Activated CD4-positive, alpha-beta T cell treated with anti-CD3 and anti-CD28 coated beads, Interleukin-2, amount 50 U/mL, for 16 hours (primary cell): ENCODE measurements at regions not wholly inside any gene's neighbourhood (a gene's known extent, or its start where the extent isn't known, plus 50 kb on each side); places are given as distances from the start of the nearest gene placed in this dataset.
"Not testable (repeated sequence)": the region's sequence is repeated elsewhere in the genome, so short reads cannot be mapped to it uniquely, and the experiment has no call there.

Source experiments
- DNase-seq: peaks from one replicate; pipeline ENCODE4 v3.0.0-alpha.2; 2020

DNA sequence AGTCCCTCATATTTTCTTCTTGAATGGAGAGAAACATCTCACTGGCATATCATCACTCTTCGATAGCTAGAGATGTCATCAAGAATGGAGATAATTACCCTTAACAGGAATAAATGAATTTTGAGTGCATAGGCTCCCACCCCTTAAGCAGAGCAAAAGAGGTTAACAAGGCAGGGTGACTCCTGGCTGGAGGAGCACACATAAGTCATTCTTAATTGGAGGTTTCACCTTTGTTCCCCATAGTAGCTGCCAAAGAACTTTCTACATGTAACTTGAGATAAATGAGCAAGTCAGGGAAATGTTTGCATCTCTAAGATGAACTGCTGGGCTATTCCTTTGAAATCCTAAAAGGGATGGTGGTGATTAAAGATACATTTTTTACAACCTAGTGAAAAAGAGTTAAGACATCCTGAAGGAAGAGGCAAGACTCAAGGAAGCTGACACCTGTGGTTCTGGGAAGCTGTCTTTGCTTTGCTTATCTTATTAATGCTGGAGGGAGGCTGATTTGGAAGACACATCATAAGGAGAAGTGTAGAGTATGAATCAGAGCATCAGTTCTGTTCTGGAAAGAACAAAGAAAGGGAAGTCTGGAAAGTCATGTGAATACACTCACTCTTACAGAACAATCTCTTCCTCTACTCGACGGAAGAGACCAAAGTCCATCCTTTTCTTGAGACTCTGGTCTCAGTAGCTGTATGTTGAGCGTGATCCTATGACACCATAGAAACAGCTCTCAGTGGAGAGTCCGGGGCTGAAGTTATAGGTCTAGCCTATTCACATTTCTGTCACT lies 326.3 kb downstream of the OSTF1 start:
- no peak for DNase-seq

DNA sequence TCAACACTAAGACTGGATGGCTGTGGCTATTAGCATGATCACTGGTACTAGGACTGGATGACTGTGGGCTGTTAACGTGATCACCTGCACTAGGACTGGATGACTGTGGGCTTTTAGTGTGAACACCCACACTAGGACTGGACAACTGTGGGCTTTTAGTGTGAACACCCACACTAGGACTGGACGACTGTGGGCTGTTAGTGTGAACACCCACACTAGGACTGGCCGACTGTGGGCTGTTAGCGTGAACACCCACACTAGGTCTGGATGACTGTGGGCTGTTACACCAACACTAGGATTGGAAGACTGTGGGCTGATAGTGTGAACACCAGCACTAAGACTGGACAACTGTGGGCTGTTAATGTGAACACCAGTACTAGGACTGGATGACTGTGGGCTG lies 329.2 kb downstream of the OSTF1 start:
- DNase-seq: no peak

DNA sequence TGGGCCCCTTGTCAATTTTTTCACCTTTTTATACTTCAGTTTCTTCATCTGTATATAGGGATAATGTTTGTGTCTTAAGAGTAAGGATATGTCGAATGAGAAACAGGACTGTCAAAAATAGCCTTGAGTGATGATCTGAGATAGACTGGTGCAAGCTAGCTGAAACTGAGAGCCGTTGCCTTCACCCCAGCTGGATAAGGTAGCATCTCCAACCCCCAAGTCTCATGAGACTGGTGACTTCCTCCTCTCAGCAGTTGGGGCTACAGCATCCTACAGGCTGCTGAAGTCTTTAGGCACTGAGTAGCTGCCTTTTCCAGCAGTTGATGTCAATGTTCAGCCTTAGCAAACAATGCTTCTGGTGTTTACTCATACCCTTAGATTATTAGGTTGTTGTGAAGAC lies 330.2 kb downstream of the OSTF1 start:
- DNase-seq: no peak

DNA sequence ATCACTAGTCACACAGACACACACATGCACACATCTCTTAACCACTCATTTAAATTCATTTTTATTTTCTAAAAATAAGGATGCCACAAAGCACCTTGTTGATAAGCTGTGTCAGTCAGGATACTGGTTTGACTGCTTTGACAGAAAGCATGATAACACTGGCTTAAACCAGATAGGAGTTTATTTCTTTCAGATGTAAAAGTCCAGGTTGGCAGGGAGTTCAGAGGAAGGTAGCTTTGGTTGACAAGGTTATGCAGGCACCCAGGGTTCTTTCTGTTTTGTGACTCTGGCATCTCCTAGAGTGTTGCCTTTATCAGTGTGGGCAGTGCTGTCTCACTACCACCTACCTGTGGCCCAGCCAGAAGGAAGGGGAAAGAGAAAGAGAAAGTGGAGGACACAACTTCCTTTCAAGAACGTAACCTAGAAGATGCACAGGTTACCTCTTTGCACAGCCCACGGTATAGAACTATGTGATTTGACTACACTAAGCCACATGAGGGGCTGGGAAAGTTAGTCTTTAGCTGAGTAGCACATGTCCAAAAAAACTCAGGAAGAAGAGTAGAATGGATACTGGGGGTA lies 334.7 kb downstream of the OSTF1 start:
- DNase-seq: no peak

DNA sequence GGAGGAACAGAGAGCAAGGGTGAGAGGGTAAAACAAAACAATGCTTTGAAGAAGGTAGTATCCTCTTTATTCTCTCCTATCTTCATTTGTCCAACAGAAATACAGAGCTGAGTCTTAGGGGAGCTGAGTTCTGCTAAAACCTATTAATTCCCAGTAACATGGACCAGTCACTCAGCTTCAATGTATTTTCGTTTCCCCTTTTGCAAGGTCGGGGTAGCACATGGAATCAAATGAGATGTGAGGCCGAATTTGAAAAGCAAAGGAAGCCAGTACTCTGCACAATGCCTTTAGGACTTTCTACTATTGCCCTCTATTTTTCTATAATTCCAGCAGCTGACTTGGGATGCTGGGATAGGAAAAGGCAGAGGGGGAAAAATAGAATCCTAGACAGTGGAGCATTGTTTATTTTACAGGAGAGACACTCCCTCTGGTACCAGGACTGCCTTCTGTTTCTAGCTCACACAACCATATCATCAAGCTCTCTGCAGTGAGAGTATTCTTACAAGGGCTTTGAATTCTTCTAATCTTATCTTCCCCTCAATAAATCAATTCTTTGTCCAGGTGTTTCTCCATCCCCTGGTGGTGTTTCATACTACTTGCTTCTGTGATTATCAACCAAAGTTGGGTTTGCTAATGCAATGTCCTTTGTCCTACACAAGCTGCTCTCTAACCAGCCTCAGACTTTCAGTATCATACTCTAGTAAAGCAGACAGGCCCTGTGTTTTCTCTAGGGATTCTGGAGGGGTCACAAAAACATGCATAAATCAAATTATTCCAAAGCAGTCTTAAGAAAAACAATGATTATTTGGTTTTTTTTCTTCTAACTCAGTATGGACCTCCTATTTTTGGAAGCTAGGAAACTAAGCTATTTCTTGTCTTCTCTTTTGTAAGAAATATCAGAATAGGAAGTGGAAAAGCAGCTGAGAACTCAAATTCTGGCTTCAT lies 341.5 kb downstream of the OSTF1 start:
- DNase-seq: no peak

DNA sequence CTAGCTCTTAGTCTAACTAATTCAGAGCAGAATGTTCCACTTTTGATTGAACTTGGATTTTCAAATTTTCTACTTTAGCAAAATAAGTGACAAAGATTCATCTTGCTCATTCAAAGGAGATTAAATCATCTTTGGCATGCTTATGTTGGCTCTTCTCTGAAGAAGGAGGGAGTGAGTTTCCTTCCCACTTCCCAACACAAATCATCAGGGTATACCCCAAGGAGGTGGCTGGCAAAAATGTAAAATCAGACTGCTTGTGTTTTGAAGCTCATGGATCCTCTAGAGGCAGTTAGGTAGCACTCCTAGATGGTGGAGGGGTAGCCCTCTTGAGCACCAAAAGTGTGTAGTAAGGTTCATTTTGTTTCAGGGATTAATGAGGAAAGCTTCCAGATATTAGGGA lies 343.1 kb downstream of the OSTF1 start:
- DNase-seq: no peak

DNA sequence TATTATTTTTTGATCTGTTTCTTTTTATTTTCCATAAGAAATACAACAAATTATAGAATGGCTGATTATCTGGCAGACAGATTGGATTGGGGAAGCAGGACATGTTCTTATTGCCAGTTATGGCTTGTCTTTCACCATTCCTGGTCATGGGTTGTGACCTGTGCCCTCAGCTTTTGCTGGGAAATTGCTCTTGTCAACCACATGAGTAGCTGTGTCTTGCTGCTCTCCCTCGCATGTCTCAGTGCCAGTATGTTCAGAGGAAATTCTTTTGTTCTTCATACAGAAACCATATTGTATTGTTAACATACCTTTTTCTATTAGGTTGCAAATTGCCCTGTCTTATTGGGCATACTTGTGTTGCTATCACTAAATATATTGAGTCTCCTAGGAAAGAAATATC lies 344.1 kb downstream of the OSTF1 start:
- DNase-seq: no peak

DNA sequence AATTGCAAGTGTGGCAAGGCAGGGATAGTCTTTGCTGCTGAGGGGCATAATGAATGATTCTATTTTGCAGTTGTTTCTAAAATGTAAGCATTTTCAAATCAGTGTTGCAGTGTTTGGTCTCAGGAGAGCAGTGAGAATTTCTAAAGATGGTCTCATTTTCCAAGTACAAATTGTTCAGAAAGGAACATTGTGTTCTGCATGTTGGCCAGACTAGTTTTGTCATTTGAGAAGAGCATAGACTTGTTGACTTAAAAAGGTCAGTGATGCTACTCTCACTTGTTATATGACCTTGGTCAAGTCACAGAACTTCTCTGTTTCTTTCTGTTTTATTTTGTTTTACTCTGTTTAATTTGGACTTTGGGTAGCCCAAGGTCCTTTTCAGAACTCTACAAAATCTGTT lies 344.6 kb downstream of the OSTF1 start:
- no peak for DNase-seq

DNA sequence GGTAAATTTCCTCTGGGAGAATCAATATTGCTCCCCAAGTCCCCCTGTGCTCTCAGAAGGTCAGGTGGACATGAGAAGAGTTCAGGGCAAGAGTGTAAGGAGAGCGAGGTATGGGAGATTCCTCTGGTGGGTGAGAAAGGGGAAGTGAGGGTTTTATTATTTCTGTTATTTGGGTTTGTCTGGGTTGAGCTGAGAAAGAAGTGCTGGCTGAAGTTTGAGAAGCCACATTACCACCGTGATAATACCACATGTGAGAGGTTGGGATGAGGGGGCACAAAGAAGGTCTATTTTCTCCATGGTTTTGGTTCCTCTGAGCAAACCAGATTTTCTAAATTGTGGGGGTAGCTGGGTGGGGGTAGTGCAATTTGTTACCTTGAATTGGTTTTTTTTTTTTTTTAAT lies 350.4 kb downstream of the OSTF1 start:
- DNase-seq: no peak

DNA sequence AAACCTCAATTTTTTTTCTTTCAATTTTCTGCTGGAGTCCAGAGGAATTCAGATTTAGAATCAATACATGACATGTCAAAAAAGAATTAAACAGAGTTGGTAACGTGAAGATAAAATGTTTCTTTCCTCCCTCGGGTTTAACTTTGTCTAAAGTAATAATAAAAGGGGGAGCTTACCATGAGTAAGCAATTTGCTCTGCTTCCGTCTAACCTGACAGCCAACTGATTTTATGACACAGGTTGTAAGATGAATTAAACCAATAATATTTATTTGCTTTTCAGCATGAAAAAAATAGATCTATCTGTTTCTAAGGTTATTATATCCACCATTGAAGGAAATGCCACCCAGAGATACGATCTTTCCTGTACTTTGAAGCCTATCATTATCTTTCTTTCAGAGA lies 352.6 kb downstream of the OSTF1 start:
- DNase-seq: no peak

DNA sequence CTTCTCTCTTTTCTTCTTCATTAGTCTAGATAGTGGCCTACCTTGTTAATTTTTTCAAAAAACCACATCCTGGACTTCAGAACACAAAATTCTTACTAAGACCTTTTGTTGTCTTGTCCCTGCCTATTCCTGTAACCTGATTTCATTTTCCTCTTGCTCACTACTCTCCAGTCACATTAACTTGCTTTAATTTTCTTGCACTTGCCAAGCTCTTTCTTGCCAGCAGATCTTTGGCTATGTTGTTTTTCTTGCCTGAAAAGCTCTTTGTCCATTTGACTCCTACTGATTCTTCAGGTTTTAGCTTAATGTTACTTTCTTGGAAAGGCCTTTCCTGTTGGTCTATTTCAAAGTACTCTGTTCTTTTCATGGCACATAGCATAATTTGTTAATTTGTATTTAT lies 356.8 kb downstream of the OSTF1 start:
- no peak for DNase-seq

DNA sequence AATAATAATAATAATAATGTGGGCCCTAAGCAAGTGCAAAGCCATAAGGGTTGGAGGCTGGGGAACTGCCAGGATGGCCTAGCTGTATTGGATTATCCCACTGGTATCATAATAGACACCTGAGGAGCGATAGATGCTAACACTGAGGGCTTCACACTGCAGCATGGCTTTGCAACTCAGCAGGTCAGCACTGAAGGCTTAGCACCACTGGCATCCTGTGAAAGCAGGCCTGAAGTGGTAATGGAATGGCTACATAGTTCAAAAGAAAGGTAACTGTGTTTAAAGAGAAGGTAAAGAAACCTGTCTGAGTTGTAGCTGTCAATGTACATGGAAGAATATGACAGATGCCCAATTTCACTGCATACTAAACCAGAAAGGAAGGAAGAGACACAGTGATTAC lies 359.0 kb downstream of the OSTF1 start:
- no peak for DNase-seq

DNA sequence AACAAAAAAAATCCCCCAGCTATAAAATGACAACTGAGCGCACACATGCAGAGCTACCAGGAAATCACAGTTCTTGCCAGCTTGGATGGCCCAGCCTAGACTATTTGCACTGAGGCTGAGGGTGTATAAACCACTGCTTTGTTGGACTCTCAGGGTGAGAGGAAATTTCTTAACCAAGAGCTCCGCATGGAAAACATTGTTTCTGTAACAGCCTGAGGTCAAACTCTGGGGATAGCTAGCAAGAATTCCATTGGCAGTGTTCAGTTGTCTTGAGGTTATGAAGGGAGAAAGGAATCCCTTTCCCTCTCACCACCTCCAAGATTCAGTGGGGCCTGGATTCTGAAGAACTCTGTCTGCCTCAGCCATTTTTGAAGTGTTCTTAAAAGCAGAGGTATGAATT lies 360.0 kb downstream of the OSTF1 start:
- DNase-seq: no peak

DNA sequence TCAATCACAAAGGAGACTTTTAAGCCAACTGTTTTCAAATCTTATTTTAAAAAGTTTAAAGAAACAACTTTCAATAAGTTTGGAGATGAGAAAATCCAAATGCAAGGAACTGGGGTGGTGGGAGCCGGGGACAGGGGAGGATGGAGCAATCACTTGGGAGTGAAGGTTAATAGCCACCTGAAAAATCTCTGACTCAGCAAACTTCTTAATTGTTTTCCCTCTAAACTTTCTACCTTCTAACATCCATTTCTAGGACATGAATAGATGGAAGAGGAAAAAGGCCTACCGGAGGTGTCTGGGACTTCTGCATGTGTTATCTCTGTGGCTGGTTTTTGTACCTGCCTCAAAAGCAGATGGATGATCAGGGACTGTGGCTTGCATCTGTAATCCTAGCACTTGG lies 360.6 kb downstream of the OSTF1 start:
- no peak for DNase-seq

DNA sequence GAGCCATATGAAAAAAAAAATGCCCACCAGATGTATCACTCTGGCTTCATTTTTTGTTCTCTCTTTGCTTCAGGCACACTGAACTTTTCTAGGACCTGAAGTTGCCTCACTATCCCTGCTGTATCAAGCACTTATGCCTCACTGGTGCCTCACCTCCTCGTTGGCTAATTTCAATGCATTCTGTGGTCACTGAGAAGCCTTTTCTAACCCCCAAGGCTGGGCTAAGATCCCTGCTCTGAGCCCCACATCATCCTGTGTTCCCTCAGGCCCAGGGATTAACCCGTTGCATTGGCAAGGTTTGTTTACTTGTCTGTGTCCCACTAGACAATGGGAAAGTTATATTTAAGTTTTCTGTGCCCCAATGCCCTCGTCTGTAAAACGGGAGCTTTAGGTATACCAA lies 362.7 kb downstream of the OSTF1 start:
- no peak for DNase-seq

DNA sequence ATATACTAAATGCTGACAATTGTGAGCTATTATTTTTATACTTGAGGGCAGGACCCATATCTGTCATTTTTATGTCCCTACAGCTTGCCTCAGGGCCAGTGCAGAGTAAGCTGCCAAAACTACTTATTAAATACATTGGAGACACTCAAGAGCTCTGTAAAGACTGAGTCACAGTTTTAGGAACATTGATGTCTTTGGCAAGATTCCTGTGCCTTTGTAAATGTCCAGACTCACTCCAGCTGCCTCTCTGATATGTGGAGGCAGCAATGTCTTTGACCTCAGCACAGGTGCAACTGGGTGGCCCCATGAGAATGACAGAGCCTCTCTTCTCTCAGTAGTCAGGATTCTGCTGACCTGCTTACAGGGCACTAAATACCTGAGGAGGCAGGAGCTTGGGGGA lies 363.2 kb downstream of the OSTF1 start:
- no peak for DNase-seq

DNA sequence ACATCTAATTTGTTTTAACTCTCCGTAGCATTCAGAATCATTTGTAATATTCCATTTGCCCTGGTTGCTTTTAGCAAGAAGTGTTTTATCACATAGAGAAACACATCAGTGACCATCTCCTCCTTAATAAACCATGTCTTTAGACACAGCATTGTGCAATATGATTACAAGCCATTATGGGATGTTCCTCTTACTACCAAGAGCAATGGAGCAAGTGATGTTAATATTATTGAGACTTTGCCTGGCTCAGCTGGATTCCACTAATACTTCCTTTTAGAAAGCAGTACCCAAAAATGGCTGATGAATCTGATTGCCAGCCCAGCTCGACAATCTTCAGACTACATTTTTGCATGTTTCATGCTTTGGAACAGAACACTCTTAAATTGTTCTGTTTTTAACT lies 364.2 kb downstream of the OSTF1 start:
- DNase-seq: no peak

DNA sequence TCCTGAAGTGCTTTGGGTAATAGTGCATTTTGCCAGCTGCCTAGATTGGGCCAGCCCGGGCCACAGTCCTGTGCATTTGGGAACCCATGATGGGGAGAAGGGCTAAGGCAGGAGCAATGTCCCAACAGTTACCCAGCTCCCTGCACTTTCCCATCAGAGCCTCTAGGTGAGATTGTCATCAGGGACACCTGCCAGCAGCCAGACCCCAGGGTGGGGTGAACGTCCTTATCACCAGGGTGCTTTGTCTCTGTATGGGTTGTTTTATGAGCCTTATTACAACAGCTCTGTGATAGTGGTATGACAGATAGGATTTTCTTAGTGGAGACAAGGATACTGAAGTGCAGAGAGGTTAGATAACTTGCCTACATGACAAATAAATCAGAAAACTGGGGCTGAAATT lies 365.7 kb downstream of the OSTF1 start:
- no peak for DNase-seq

DNA sequence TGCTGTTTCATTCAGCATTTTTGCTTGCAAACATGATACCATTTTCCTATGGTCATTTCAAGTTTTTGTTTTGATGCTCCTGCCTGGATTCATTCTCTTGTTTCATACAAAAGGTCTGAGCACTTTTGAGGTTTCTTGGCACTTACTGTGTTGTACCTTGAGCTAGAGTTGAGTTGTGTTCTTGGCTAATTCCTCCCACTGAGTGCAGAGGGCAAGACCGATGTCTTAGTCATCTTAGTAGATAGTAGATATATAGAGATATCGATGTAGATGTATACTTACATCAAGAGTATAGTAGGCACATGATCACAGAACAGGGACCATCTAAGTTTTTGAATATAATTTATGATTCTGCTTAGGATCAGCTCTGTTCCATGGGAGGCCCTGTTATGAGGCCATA lies 366.6 kb downstream of the OSTF1 start:
- DNase-seq: no peak

DNA sequence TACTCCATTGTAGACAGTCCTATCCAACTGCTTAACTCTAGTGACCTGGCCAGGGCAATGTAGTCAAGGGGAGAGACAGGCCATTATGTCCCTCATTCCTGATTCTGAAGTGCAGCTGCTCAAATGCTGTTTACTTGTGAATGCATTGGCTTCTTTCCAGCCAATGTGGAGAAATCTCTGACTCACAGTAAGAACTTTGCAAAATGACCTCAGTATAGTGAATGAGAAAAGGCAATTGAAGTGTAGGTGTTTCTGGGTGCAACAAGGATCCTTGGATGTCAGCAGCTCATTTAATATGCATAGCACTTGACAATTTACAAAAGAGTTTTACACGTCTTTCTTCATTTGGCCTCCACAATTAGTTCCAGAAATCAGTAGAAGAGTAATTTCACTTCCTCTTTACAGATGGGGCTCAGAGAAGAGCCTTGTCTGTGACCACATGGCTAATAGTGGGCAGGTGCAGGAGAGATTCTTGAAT lies 367.2 kb downstream of the OSTF1 start:
- DNase-seq: no peak

DNA sequence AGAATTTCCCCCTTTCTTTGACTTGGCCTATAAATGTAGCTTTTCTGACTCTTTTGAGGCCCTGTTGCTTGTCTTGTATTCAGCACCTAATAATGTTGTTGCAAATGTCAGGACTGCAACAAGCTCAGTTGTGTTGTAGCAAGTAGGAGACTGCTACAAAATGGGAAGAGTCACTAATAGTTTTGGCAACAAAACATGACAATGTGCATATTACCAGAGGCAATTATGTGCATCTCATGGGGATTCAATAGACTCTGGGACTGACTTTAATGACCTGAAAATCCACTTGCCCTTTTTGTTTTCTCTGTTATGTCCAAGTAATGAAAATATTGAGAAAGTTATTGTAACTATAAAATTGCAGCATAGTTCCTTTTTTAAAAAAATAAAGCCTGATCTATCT lies 368.4 kb downstream of the OSTF1 start:
- no peak for DNase-seq

DNA sequence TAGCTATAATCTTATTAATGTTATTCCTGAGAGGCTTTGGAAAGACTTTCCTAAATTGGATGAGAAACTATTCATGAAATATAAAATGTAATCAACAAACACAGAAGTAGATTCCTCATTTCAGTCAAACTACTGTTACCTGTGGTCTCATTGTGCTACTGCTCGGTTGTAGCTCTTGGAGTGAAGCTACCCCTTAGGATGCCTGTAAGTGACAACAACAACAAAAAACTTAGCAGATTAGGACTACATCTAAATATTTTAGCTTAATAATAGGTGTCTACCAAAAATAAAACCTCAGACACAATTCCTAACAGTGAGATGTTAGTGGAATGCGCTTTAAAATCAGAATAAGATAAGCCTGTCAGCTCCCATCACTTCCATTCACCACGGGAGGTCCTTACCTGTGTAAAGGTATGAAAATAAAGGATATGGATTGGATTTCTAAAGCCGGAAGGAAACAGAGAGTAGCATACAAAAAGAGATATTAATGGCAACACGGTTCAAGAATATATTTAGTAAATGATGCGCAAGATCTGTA lies 369.2 kb downstream of the OSTF1 start:
- DNase-seq: no peak

DNA sequence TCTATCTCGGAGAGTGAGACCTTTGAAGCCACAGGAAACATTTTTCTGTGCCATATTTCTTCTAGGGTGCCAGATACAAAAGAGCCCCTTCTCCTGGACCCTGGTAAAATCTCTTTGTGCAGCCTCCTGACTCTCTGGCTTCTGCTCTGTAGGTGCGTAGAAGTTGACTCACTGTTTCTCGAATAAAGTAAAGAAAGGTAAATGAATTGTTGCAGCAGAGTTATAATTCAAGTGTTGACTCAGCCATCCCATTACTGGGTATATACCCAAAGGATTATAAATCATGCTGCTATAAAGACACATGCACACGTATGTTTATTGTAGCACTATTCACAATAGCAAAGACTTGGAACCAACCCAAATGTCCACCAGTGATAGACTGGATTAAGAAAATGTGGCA lies 371.0 kb downstream of the OSTF1 start:
- DNase-seq: not testable (repeated sequence)

DNA sequence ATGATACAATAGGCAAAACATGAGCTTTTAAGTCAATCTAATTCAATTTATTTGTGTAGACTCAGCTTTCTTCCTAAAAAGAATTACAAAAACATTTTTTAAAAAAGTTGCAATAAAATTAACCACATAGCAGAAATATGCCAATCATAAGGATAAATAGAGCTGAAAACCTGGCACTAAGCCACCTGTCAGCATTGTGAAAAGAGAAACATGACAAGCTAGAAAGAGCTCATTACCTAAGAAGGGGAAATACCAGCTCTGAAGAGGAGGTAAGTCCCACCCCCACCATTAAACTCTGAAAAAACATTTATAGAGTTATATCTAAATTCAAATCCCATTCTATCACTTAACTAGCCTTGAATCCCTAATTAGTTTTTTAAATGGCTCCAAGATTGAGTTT lies 372.9 kb downstream of the OSTF1 start:
- no peak for DNase-seq
